MM.1S (cell line): ENCODE measurements at regions not wholly inside any gene's neighbourhood (a gene's known extent, or its start where the extent isn't known, plus 50 kb on each side); places are given as distances from the start of the nearest gene placed in this dataset.
"Not testable (repeated sequence)": the region's sequence is repeated elsewhere in the genome, so short reads cannot be mapped to it uniquely, and the experiment has no call there.

Experiments
- DNase-seq: peaks from one replicate; pipeline ENCODE4 v3.0.0-alpha.2; 2015
- H2AFZ ChIP-seq: fragments of 300-600 bp; sonication (generic); 2 replicates; pipeline ENCODE4 v1.6.0; 2016; ENCODE audit warnings: antibody characterized with exemption, low read length
- H3F3A ChIP-seq: fragments of 300-600 bp; sonication (generic); 2 replicates; pipeline ENCODE4 v1.6.1; 2016; ENCODE audit warnings: mild to moderate bottlenecking, antibody characterized with exemption, low read length, moderate library complexity, mixed read lengths; ENCODE audit not compliant: insufficient read depth
- H3K27ac ChIP-seq: fragments of 300-600 bp; sonication (generic); 2 replicates; pipeline ENCODE4 v1.5.1; 2016; ENCODE audit warnings: mild to moderate bottlenecking, low read length
- H3K27me3 ChIP-seq: fragments of 300-600 bp; sonication (generic); replicated peaks from 2 replicates; pipeline ENCODE4 v1.6.0; 2016; ENCODE audit warnings: low read length; ENCODE audit not compliant: insufficient read depth
- H3K36me3 ChIP-seq: fragments of 300-600 bp; sonication (generic); replicated peaks from 2 replicates; pipeline ENCODE4 v1.6.1; 2016; ENCODE audit warnings: mild to moderate bottlenecking, low read length, mixed read lengths; ENCODE audit not compliant: insufficient read depth
- H3K4me1 ChIP-seq: fragments of 300-600 bp; sonication (generic); 2 replicates; pipeline ENCODE4 v1.6.1; 2016; ENCODE audit warnings: low read length, mixed read lengths
- H3K4me2 ChIP-seq: fragments of 300-600 bp; sonication (generic); 2 replicates; pipeline ENCODE4 v1.6.0; 2016; ENCODE audit warnings: low read depth, low read length
- H3K4me3 ChIP-seq: fragments of 300-600 bp; sonication (generic); 2 replicates; pipeline ENCODE4 v1.5.1; 2016; ENCODE audit warnings: low read length, mixed read lengths
- H3K79me2 ChIP-seq: fragments of 300-600 bp; sonication (generic); 2 replicates; pipeline ENCODE4 v1.6.1; 2016; ENCODE audit warnings: mixed run types, low read length, mixed read lengths
- H3K9ac ChIP-seq: fragments of 300-600 bp; sonication (generic); 2 replicates; pipeline ENCODE4 v1.6.1; 2016; ENCODE audit warnings: low read length, mixed read lengths
- H3K9me2 ChIP-seq: fragments of 300-600 bp; sonication (generic); replicated peaks from 2 replicates; pipeline ENCODE4 v1.6.1; 2016; ENCODE audit warnings: mild to moderate bottlenecking, low read length, mixed read lengths; ENCODE audit not compliant: insufficient read depth
- H3K9me3 ChIP-seq: fragments of 300-600 bp; sonication (generic); replicated peaks from 2 replicates; pipeline ENCODE4 v1.6.1; 2016; ENCODE audit warnings: mild to moderate bottlenecking, low read length, mixed read lengths; ENCODE audit not compliant: insufficient read depth
- H4K20me1 ChIP-seq: fragments of 300-600 bp; sonication (generic); 2 replicates; pipeline ENCODE4 v1.6.1; 2016; ENCODE audit warnings: mild to moderate bottlenecking, low read length, moderate library complexity, mixed read lengths; ENCODE audit not compliant: insufficient read depth
- EZH2 ChIP-seq: fragments of 300-600 bp; sonication (generic); optimal IDR thresholded peaks from 2 replicates; pipeline ENCODE3; 2017; ENCODE audit warnings: low read depth, mild to moderate bottlenecking, antibody characterized with exemption, low read length, mixed read lengths
- EZH2phosphoT487 ChIP-seq: fragments of 300-600 bp; sonication (generic); IDR thresholded peaks from 2 replicates; pipeline ENCODE4 v1.6.1; 2018; ENCODE audit warnings: antibody characterized with exemption, low read length
- TF ChIP-seq, protein P1 (sequence below): fragments of 300-600 bp; sonication (generic); IDR thresholded peaks from 2 replicates; pipeline ENCODE4 v1.5.1; 2016; ENCODE audit warnings: antibody characterized with exemption, low read length, mixed read lengths

- no peak overlapping the region for H3K27ac ChIP-seq
- H3K79me2 ChIP-seq, result no peaks in the 10 kb centered on the region
- peaks cover 8% of the 10 kb centered on the region; the same call in 1 of the 2 replicates for H3K4me1 ChIP-seq
- H3K4me2 ChIP-seq, result no peak overlapping the region
- no peak overlapping the region for H3K4me3 ChIP-seq
- no peak overlapping the region for H3K9ac ChIP-seq
- no peaks in the 10 kb centered on the region for H4K20me1 ChIP-seq
- no peaks in the 10 kb centered on the region for H3F3A ChIP-seq
- H3K9me3 ChIP-seq, result no peaks in the 10 kb centered on the region
- H2AFZ ChIP-seq, result no peak overlapping the region
- H3K36me3 ChIP-seq, result no peaks in the 10 kb centered on the region
- TF ChIP-seq EZH2, result no peak
- TF ChIP-seq, protein P1, sequence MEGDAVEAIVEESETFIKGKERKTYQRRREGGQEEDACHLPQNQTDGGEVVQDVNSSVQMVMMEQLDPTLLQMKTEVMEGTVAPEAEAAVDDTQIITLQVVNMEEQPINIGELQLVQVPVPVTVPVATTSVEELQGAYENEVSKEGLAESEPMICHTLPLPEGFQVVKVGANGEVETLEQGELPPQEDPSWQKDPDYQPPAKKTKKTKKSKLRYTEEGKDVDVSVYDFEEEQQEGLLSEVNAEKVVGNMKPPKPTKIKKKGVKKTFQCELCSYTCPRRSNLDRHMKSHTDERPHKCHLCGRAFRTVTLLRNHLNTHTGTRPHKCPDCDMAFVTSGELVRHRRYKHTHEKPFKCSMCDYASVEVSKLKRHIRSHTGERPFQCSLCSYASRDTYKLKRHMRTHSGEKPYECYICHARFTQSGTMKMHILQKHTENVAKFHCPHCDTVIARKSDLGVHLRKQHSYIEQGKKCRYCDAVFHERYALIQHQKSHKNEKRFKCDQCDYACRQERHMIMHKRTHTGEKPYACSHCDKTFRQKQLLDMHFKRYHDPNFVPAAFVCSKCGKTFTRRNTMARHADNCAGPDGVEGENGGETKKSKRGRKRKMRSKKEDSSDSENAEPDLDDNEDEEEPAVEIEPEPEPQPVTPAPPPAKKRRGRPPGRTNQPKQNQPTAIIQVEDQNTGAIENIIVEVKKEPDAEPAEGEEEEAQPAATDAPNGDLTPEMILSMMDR, result no peak
- no peak for TF ChIP-seq EZH2phosphoT487
- no peaks in the 10 kb centered on the region for H3K9me2 ChIP-seq
- H3K27me3 ChIP-seq, result no peaks in the 10 kb centered on the region
- no peak for DNase-seq
Measured at GRCh38 chr4:77268108-77268507, 111.1 kb downstream of the CCNG2 start.

GRCh38 chr4:77269505-77269904 is 112.5 kb downstream of the CCNG2 start:
- no peaks in the 10 kb centered on the region for H3K27me3 ChIP-seq
- no peak overlapping the region for H3K4me2 ChIP-seq
- no peak for TF ChIP-seq EZH2phosphoT487
- TF ChIP-seq, protein P1, result no peak
- TF ChIP-seq EZH2, result no peak
- no peak overlapping the region for H3K9ac ChIP-seq
- H3K9me2 ChIP-seq, result no peaks in the 10 kb centered on the region
- no peak overlapping the region for H2AFZ ChIP-seq
- no peaks in the 10 kb centered on the region for H3F3A ChIP-seq
- no peak overlapping the region for H3K4me3 ChIP-seq
- no peak overlapping the region for H3K27ac ChIP-seq
- H3K79me2 ChIP-seq, result no peaks in the 10 kb centered on the region
- H4K20me1 ChIP-seq, result no peaks in the 10 kb centered on the region
- H3K4me1 ChIP-seq, result peaks cover 8% of the 10 kb centered on the region; the same call in 1 of the 2 replicates
- no peaks in the 10 kb centered on the region for H3K9me3 ChIP-seq
- no peak for DNase-seq
- H3K36me3 ChIP-seq, result no peaks in the 10 kb centered on the region

GRCh38 chr4:77273412-77273811 is 116.4 kb downstream of the CCNG2 start:
- TF ChIP-seq, protein P1, result no peak
- TF ChIP-seq EZH2phosphoT487 (no peak), EZH2 (no peak)

DNA sequence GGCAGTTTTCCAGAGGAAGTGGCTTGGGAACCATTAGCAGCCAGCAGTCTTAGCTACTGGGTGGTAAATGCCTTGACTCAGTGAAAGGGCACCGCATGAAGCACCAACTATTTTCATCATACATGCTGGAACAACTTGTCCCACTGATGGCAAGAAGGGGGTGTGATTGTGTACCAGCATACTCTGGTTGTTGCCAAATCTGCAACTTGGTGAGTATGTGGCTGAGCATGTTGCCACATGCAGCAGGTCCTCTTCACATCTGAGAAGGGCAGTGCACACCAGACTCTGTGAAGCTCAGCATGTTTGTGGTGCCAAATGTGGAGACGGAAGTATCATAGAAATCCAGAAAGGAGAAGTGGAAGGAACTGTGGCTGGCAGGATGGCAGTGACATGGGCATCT is 122.1 kb downstream of the CCNG2 start:
- not testable (repeated sequence) for H3K4me3 ChIP-seq, H3K4me2 ChIP-seq, H3K9me2 ChIP-seq, H3K9ac ChIP-seq, H3K36me3 ChIP-seq, H3K27me3 ChIP-seq, H3K79me2 ChIP-seq, H3F3A ChIP-seq, H2AFZ ChIP-seq, H3K4me1 ChIP-seq, H3K27ac ChIP-seq, H3K9me3 ChIP-seq, DNase-seq, H4K20me1 ChIP-seq

More at GRCh38 chr4:77273412-77273811, 116.4 kb downstream of the CCNG2 start:
- H3K9me2 ChIP-seq, result no peaks in the 10 kb centered on the region
- no peak overlapping the region for H3K27ac ChIP-seq
- no peaks in the 10 kb centered on the region for H3K79me2 ChIP-seq
- no peaks in the 10 kb centered on the region for H3K36me3 ChIP-seq
- H3K27me3 ChIP-seq, result no peaks in the 10 kb centered on the region
- no peaks in the 10 kb centered on the region for H3F3A ChIP-seq
- no peak for DNase-seq
- no peak overlapping the region for H3K4me2 ChIP-seq
- H3K4me3 ChIP-seq, result no peak overlapping the region
- H3K9ac ChIP-seq, result no peak overlapping the region
- no peaks in the 10 kb centered on the region for H3K4me1 ChIP-seq
- no peak overlapping the region for H2AFZ ChIP-seq
- no peaks in the 10 kb centered on the region for H4K20me1 ChIP-seq
- no peaks in the 10 kb centered on the region for H3K9me3 ChIP-seq
